ENCODE measurements at regions not wholly inside any gene's neighbourhood (a gene's known extent, or its start where the extent isn't known, plus 50 kb on each side); places are given as distances from the start of the nearest gene placed in this dataset.

DNA sequence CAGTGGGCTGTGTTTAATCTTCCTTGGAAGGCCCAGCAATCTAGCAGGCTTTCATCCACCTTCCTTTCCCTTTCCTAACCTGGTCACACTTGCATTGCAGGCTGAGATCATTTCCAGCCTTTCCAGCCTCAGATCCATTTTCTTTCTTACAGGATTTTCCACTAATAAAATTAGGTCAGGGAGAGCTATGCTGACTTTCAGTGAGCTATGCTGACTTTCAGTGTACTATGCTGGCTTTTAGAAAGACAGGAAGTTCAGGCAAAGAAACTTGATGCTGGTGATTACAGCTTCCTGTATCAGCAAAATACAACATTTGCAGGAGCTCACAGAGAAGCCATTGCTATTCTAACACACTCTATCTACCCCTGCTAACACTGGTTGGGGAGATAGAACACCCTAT lies 735.0 kb downstream of the CCDC85A start:
- Histone ChIP-seq H3K27ac (no peak overlapping the region), H3K27me3 (replicated peaks) (no peaks in the 10 kb centered on the region), H3K36me3 (replicated peaks) (no peaks in the 10 kb centered on the region), H3K4me3 (ENCODE audit: low read depth, low read length) (no peak overlapping the region)
- in situ Hi-C loops (cut with HindIII; ENCODE audit: low pct_ligation_motif_present, low sequenced_read_pairs), result no loop called here
- TF ChIP-seq, protein P1, sequence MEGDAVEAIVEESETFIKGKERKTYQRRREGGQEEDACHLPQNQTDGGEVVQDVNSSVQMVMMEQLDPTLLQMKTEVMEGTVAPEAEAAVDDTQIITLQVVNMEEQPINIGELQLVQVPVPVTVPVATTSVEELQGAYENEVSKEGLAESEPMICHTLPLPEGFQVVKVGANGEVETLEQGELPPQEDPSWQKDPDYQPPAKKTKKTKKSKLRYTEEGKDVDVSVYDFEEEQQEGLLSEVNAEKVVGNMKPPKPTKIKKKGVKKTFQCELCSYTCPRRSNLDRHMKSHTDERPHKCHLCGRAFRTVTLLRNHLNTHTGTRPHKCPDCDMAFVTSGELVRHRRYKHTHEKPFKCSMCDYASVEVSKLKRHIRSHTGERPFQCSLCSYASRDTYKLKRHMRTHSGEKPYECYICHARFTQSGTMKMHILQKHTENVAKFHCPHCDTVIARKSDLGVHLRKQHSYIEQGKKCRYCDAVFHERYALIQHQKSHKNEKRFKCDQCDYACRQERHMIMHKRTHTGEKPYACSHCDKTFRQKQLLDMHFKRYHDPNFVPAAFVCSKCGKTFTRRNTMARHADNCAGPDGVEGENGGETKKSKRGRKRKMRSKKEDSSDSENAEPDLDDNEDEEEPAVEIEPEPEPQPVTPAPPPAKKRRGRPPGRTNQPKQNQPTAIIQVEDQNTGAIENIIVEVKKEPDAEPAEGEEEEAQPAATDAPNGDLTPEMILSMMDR (IDR thresholded peaks at IDR 0.05; ENCODE audit: low read depth, low read length, missing control alignments), result no peak
- no peak for DNase-seq

GRCh38 chr2:56933976-56934375 lies 750.2 kb downstream of the CCDC85A start:
- Histone ChIP-seq H3K36me3 (replicated peaks) (no peaks in the 10 kb centered on the region), H3K4me3 (ENCODE audit: low read depth, low read length) (no peak overlapping the region), H3K27ac (no peak overlapping the region), H3K27me3 (replicated peaks) (no peaks in the 10 kb centered on the region)
- TF ChIP-seq, protein P1 (IDR thresholded peaks at IDR 0.05; ENCODE audit: low read depth, low read length, missing control alignments), result no peak
- no peak for DNase-seq
- in situ Hi-C loops (cut with HindIII; ENCODE audit: low pct_ligation_motif_present, low sequenced_read_pairs), result no loop called here

- TF ChIP-seq, protein P1 (IDR thresholded peaks at IDR 0.05; ENCODE audit: low read depth, low read length, missing control alignments), result no peak
- H3K27me3 ChIP-seq (replicated peaks), result no peaks in the 10 kb centered on the region
- in situ Hi-C loops (cut with HindIII; ENCODE audit: low pct_ligation_motif_present, low sequenced_read_pairs), result no loop called here
- DNase-seq, result no peak
- no peak overlapping the region for H3K27ac ChIP-seq
- H3K4me3 ChIP-seq (ENCODE audit: low read depth, low read length), result no peak overlapping the region
- no peaks in the 10 kb centered on the region for H3K36me3 ChIP-seq (replicated peaks)
These were observed 751.1 kb downstream of the CCDC85A start for GRCh38 chr2:56934866-56935265.

GRCh38 chr2:56940054-56940453 lies 756.3 kb downstream of the CCDC85A start:
- in situ Hi-C loops (cut with HindIII; ENCODE audit: low pct_ligation_motif_present, low sequenced_read_pairs), result no loop called here
- H3K27me3 ChIP-seq (replicated peaks), result no peaks in the 10 kb centered on the region
- H3K4me3 ChIP-seq (ENCODE audit: low read depth, low read length), result no peak overlapping the region
- no peaks in the 10 kb centered on the region for H3K36me3 ChIP-seq (replicated peaks)
- H3K27ac ChIP-seq, result no peak overlapping the region
- TF ChIP-seq, protein P1 (IDR thresholded peaks at IDR 0.05; ENCODE audit: low read depth, low read length, missing control alignments), result no peak
- DNase-seq, result no peak

- TF ChIP-seq, protein P1 (IDR thresholded peaks at IDR 0.05; ENCODE audit: low read depth, low read length, missing control alignments), result no peak
- Histone ChIP-seq H3K4me3 (ENCODE audit: low read depth, low read length) (no peak overlapping the region), H3K27me3 (replicated peaks) (no peaks in the 10 kb centered on the region), H3K36me3 (replicated peaks) (no peaks in the 10 kb centered on the region), H3K27ac (no peak overlapping the region)
- no peak for DNase-seq
- in situ Hi-C loops (cut with HindIII; ENCODE audit: low pct_ligation_motif_present, low sequenced_read_pairs), result no loop called here
These were observed 769.1 kb downstream of the CCDC85A start for GRCh38 chr2:56952871-56953270.

DNA sequence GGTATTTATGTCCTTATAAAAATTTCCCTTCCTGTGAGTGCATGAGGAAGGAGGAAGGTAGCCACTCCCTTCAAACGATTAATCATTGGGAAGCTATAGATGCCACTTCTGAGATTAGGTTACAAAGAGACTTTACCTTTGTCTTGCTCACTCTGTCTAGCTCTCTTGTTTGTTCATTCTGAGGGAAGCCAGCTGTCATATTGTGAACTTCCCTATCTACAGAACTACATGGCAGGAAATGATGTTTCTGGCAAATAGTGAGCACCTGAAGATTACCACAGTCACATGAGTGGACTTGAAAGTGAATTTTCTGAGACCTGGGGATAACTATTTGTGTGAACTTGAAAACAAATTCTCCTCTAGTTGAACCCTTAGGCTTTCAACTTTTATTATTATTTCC lies 776.8 kb downstream of the CCDC85A start:
- DNase-seq, result no peak
- Histone ChIP-seq H3K27ac (no peak overlapping the region), H3K4me3 (ENCODE audit: low read depth, low read length) (no peak overlapping the region), H3K27me3 (replicated peaks) (no peaks in the 10 kb centered on the region), H3K36me3 (replicated peaks) (no peaks in the 10 kb centered on the region)
- TF ChIP-seq, protein P1 (IDR thresholded peaks at IDR 0.05; ENCODE audit: low read depth, low read length, missing control alignments), result no peak
- in situ Hi-C loops (cut with HindIII; ENCODE audit: low pct_ligation_motif_present, low sequenced_read_pairs), result no loop called here
